HG03139 (cell line): ENCODE measurements at regions not wholly inside any gene's neighbourhood (a gene's known extent, or its start where the extent isn't known, plus 50 kb on each side); places are given as distances from the start of the nearest gene placed in this dataset.

Experiments used
- ATAC-seq: cut with Tn5 transposase; IDR thresholded peaks from one replicate; pipeline ENCODE4 v1.9.1; 2021; ENCODE audit not compliant: unreplicated experiment

DNA sequence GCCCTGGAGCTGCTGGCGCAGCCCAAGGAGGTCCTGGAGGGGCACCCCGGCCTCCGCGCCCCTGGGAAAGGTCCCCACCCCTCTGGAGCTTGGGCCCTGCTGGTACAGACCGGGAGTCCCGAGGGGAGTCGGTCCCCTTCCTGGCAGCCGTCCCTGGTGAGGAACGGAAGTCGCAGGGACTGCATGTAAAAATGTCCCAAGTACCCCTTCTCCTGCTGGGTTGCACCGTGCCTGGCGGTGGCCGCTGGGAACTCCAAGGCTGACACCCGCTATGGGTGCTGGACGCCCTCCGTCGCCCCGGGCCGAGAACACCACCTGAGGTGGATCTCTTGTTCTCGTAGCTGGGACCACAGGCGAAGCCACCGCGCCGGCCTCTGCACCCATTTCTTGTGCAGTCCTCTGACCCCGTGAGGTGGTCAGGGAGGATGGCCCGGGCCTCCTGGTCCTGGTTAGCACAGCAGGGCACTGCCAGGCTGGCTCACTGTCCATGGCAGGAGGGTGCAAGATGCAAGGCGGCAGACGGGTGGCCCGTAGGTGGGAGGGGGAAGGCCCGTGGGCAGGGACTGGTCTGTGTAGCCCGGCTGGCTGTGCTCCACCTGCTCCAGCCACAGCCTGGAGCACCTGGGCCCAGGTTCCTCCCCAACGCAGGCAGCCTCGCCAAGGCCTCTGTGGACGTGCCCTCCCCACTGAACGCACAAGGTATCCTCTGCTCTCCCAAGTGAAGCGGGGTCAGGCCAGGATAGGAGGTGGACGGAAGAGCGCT lies 165.2 kb downstream of the IGLL1 start:
- ATAC-seq = no peak

DNA sequence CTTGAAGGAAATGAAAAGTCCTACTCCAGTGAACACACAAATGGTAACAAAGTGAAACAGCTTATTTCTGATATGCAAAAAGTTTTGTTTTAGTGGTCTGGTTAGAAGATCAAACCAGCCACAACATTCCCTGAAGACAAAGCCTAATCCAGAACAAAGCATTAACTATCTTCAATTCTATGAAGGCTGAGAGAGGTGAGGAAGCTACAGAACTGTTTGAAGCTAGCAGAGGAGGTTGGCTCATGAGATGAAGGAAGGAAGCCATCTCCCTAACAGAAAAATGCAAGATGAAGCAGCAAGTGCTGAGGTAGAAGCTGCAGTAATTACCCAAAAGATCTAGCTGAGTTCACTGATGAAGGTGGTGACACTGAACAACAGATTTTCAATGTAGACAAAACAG lies 168.4 kb downstream of the IGLL1 start:
- no peak for ATAC-seq

- no peak for ATAC-seq
Measured at GRCh38 chr22:23410411-23410810, 169.7 kb downstream of the IGLL1 start.

DNA sequence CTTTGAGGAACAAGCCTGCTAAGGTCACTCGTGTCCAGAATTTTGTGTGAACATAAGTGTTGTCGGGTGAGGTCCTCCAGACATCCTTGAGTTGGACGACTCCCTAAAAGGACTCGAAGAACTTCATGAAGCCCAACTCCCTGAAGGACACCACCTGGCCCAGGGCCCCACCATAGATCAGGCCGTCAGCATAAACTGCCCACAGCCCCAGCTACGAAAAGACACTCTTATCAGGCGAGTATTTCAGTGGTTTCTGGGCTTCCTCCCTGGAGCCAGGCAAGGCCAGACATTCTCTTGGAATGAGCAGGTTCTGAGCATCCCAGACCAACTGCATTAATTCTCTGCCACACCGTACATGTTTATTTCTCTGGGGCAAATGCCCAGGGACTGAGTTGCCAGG lies 170.1 kb downstream of the IGLL1 start:
- no peak for ATAC-seq

GRCh38 chr22:23408321-23408720 lies 171.8 kb downstream of the IGLL1 start:
- ATAC-seq = no peak

DNA sequence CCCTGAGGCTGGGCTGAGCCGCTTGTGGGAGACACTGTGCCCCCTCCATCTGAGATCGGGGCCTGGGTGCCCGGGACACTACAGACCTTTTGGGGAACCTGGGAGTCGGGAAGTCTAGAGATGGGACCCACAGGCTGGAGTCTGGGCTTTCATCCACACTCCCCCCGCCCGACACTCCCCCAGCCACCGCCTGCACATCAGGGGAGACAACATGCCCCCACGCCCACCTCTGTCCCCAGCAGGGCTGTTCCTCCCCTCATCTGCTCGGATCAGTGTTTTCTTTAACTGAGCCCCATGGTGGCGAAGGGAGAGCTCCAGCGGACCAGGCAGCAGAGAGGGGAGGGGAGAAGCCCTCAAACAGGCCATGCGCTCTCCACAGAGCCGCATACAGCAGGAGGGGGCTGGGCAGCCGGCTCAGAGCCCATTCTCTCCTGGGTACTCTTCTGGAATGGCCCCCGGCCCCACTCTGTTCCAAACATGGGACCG lies 174.7 kb downstream of the IGLL1 start:
- no peak for ATAC-seq

DNA sequence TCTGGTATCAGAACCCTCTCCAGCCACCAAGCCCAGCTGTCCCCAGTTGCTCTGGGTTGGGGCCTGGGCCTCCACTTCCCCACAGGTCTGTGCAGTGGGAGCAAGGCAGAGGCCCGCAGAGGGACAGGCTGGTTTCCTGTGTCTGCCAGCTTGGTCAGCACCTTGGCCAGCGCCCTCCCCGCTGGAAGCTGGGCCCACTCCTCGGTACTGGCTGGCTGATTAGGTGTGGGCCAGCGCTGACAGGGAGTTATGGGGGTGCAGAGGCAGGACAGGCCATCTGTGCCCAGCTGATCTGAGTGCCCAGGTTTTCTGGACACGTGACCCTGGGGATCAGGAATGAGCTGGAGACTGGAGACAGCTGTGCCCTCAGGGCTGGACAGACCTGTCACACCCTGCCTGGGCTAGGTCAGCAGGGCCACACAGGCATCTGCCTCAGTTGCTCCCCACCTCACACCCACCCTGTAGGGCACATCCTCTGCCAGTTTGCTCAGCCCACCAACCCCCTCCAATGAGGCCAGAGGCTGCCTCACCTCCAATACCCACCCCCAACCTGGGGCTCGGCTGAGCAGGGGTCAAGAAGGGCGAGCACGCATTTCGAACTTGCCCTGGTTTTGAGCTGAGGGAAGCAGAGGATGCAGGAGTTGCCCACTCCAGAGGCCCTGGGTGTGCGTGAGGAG lies 175.3 kb downstream of the IGLL1 start:
- ATAC-seq = no peak

DNA sequence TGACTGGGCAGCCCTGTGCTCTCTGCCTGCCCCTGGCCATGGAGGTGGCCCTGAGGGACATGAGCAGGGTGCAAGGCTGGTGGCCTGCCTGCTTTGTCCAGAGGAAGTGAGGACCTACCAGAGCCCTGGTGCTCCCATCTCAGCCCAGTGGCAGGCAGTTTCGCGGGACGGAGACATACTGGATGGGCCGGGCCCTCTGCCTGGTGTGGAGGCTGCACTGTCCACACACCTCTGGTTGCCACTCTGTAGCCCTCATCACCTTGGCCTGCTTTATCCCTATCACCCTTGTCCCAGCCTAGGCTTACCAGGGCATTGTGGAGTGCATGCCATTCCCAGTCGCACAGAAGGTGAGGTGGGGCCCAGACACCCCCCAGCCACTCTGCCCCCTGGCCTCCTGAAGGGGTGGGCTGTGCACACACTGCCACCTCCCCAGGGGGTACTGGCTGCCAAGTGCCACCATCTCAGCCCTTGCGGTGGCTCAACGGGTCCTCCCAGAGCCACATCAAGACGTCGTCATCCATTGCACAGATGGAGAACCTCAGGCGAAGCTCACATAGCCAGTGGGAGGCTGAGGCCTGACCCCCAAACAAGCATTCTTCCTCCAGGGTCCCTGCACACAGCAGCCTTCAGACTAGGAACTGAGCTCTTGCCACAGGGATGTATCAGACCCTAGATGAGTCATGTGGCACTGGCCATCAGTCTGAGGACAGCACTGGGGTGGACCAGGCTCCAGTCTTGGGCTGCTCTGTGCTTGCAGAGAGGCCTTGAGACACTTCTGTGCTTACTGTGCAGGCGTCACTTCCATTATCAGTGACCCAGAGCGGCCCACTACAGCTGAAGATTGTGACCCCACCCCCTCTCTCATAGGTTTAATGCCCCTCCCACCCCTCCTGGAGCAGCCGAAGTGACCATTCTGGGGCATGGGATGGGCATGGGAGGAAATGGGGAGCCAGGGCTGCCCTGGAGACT lies 176.1 kb downstream of the IGLL1 start:
- no peak for ATAC-seq

GRCh38 chr22:23403152-23403719 lies 176.9 kb downstream of the IGLL1 start:
- no peak for ATAC-seq

DNA sequence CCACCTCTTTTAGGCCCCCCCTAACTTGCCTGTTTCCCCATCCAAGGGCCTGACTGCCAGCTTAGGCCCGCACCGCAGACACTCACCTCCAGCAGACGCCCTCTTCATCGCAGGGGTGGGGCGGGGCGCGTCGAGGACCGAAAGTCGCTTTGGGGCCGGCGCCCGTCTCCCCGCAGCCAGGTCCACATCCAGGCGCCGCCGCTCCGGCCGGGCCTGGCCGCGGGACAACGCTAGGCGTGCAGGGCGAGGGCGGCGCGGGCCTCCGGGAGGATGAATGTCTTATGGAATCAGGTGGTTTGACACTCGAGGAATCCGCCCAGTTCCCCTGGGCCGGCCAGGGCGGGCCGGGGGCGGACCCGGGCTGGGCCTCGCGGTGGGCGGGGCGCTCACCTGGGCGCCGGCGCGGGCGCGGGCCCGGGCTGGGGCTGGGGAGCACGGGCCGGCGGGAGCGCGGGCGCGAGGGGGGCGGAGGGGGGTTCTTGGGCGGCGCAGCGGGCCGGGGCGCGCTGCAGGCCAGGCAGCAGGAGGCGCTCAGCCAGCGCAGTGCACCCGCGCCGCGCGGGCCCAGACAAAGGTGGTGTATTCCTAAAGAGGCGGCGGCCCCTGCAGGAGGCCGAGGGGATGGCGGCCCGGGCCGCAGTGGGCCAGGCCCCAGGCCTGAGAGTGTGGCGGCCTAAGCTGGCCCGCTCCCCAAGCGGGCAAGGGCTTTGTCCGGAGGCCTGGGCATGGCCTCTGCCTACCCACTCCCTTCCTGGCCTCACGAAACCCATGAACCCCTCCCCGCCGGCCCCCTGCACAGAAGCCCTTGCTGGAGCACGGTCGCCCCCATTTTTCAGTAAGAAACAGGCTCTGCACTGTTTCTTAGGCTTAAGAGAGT lies 177.6 kb downstream of the IGLL1 start:
- no peak for ATAC-seq

DNA sequence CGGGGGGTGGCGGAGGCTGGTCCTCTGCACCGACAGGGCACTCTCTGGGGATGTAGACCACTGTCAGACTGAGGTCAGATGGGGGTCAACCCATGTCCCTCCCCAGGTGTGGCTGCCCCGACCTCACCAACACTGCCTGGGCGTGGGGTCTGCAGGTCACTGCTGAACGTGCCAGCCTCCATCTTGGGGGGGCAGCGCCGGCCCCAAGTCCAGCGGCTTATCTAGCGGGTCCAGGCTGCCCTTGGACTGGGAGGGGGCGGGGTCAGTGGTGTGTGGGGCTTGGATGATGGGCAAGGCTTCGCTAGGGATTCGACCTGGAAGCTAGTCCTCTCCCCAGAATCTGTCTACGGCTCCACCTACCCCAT lies 178.2 kb downstream of the IGLL1 start:
- ATAC-seq = no peak

GRCh38 chr22:23401111-23401909 lies 178.8 kb downstream of the IGLL1 start:
- no peak for ATAC-seq

DNA sequence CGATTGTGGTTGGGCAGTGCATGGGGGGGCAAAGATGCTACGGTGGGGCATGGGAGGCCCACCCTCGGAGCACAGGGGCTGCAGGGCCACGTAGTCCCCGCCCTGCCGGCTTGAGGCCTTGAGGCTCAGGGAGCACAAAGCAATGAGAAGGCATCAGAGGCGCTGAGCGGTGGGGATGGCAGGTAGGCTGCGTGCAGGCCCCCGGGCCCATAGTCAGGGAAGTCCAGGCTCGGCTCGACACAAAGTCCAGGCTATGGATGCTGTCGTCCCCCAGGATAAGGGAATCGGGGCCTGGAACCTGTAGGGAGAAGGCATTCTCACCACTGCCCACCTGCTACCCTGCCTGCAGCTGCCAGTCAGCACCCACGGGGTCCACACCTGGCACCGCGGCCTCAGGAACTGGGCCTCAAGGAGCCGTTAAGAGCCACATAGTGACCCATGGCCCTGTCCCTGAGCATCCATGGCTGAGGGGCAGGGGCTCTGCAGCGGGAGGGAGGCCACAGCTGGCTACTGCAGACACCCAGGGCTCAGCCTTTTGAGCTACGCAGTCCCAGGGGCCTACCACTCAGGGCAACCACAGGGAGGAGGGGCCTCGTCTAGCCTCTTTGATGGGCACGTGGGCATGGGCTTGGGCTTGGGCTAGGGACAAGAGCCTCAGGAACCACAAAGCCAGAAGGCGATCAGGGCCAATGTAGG lies 179.7 kb downstream of the IGLL1 start:
- no peak for ATAC-seq

- no peak for ATAC-seq
Measured at GRCh38 chr22:23399367-23400285, 180.5 kb downstream of the IGLL1 start.

DNA sequence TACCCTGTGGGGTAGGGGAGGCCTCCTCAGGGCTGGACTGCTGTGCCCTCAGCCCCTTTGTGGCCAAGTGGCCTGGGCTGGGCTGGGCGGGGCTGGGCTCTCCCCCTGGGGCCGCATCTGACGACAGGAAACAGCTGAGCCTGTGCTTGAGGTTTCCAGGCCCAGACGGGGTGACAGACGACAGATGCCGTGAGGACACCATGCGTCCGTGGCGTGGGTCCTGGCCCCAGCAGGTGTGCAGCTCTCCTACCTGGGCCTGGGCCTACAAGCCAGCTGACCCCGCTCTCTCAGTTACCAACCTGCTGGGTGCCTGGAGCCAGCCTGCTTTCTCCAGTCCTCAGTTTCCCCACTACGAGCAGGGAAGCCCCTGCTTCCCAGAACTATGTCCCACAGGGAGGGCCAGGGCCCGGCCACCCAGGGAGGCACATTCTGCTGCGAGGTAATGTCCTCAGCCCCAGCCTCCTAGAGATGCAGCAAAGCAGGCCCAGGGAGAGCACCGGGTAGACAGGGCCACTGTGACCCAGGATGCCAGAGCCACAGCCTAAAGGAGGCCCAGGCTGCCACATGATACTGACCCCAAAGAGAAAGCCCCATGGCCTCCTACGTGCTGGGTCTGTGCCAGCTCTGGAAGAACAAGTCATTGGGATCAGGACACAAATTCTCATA lies 181.3 kb downstream of the IGLL1 start:
- ATAC-seq = no peak

GRCh38 chr22:23397613-23398567 lies 182.2 kb downstream of the IGLL1 start:
- no peak for ATAC-seq
